K562 (cell line): ENCODE measurements at regions not wholly inside any gene's neighbourhood (a gene's known extent, or its start where the extent isn't known, plus 50 kb on each side); places are given as distances from the start of the nearest gene placed in this dataset.

Experiments
- CEBPB ChIP-seq: fragments of 450-650 bp; IDR thresholded peaks from 2 replicates; pipeline ENCODE4 v1.6.1; 2016; ENCODE audit warnings: missing genetic modification characterization, missing compliant biosample characterization
- GABPA ChIP-seq: fragments of 200-800 bp; sonication (Bioruptor generic); conservative IDR thresholded peaks from 2 replicates; pipeline ENCODE4 v1.6.1; 2016; ENCODE audit warnings: low read depth, missing genetic modification characterization, missing compliant biosample characterization
- HNRNPH1 ChIP-seq: fragments of 200-400 bp; formaldehyde crosslinking; optimal IDR thresholded peaks from 2 replicates; pipeline ENCODE3; 2017; ENCODE audit warnings: low read depth, mild to moderate bottlenecking, low read length, moderate library complexity
- HNRNPLL ChIP-seq: fragments of 200-400 bp; formaldehyde crosslinking; IDR thresholded peaks from 2 replicates; pipeline ENCODE4 v1.6.1; 2017; ENCODE audit warnings: low read length, low read depth, mild to moderate bottlenecking; ENCODE audit not compliant: poor library complexity, severe bottlenecking
- NFYB ChIP-seq: IDR thresholded peaks from 2 replicates; pipeline ENCODE4 v1.6.1; 2011; ENCODE audit warnings: mild to moderate bottlenecking, moderate library complexity; ENCODE audit not compliant: insufficient read length; ENCODE audit errors: extremely low read depth
- TFAM ChIP-seq: fragments of 250-450 bp; sonication (Bioruptor Pico); conservative IDR thresholded peaks from 2 replicates; pipeline ENCODE4 v1.5.0; 2021; ENCODE audit warnings: mild to moderate bottlenecking, moderate library complexity
- WHSC1 ChIP-seq: IDR thresholded peaks from one replicate; pipeline ENCODE4 v1.6.1; 2012; ENCODE audit warnings: low read length, control low read depth, inconsistent platforms
- ZNF583 ChIP-seq: fragments of 250-450 bp; sonication (Bioruptor Pico); IDR thresholded peaks from 2 replicates; pipeline ENCODE4 v1.4.0; 2020
- TF ChIP-seq, protein P1 (sequence below): fragments of 250-450 bp; sonication (Bioruptor Pico); IDR thresholded peaks from 2 replicates; pipeline ENCODE4 v1.5.0; 2021; ENCODE audit warnings: mild to moderate bottlenecking, moderate library complexity
- TF ChIP-seq, protein P2 (sequence below): fragments of 200-800 bp; sonication (Bioruptor generic); IDR thresholded peaks from 2 replicates; pipeline ENCODE4 v1.6.1; 2017; ENCODE audit warnings: missing genetic modification characterization, missing compliant biosample characterization
- TF ChIP-seq, protein P3 (sequence below): fragments of 250-450 bp; sonication (Bioruptor Pico); IDR thresholded peaks from 2 replicates; pipeline ENCODE4 v1.4.0; 2020; ENCODE audit warnings: mild to moderate bottlenecking, moderate library complexity
- TF ChIP-seq, protein P4 (sequence below): fragments of 250-450 bp; sonication (Bioruptor Pico); IDR thresholded peaks from 2 replicates; pipeline ENCODE4 v1.4.0; 2020; ENCODE audit warnings: mild to moderate bottlenecking
- TF ChIP-seq, protein P5 (sequence below): fragments of 250-450 bp; sonication (Bioruptor Pico); IDR thresholded peaks from 2 replicates; pipeline ENCODE4 v1.9.0; 2021; ENCODE audit warnings: mild to moderate bottlenecking, inconsistent platforms

DNA sequence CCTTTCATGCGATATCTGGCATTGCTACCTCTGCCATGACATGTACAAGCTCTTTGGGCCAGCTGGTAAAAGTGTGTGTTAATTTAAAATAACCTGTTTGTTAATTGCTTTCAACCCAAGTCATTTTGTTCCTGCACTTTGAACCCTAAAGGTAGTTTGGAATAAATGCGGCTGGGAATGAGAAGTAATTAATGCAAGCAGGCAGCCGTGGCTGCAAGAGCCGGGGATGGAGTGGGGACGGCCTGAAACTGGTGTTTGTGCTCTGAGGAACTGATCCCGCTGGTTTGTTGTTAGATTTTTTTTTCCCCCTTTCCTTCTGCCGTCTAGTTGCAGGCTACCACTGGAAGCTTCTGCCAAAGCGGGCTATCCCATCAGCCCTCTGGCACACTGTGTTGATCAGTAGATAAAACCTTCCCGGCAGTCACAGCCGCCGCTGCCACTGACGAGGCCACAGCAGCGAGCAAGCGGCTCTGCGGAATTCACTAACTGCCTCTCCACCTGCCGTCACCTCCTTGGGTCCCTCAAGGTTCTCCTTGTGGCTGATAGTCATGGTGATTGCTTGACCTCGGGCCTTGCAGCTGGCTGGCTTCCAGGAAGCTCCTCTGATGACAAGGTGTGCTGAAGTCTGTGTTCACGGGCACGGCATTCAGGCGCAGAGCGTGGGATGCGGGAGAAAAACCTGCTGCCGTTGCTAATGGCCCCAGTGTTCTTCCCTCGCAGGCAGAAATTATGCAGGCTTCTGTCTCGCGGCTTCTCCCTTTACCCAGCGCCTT lies 315.9 kb downstream of the TFAP2A start (continued):
- TF ChIP-seq, protein P1, sequence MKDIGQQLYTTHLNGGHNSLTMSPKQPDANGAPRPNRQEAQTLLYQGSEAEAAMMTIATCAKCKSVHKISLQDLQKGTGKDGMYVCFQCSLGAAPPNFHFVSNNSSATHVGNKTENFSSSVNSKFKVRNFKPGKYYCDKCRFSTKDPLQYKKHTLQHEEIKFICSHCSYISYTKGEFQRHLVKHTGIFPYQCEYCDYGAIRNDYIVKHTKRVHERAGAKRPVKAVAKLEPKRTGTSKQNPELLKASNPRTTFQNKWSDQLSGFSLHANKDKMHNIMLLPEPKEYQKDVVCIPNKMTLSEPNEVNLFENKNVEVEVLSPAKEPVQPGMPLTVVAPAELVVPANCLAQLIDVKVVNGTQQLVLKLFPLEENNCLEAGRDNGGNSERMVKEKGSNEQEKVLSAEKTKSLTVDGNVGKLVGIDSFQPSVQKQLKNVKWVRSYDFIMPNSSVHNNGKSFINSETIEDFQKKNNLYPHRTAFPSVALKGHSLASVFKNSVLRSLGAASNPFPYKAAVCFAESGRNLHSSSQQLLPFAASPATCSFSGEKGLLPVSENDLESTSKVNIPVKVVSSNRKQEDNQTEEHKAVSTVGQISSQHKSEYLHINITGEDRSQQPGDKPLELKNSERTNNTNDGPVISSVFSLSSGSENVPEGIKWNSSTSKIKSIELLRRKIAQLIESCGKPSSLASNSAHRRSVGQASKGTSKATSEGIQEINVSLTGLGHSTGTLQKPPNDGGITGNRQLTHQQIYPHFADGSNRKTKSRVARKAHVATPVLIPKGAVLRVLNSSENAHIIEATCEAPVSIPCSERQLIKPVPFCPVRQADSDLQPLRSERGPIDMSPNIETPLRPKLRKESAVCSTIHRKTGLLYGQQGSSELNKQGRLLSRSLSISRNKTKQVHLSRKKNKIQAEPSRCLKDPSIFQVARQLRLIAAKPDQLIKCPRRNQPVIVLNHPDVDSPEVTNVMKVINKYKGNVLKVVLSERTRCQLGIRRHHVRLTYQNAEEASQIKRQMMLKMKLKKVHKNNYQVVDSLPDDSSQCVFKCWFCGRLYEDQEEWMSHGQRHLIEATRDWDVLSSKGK: no peak
- TF ChIP-seq HNRNPLL (no peak), ZNF583 (CRISPR knock-in tag) (no peak), HNRNPH1 (no peak), TFAM (CRISPR knock-in tag) (no peak), WHSC1 (no peak), GABPA (tag) (no peak), CEBPB (tag) (no peak), NFYB (no peak)
- TF ChIP-seq, protein P2, sequence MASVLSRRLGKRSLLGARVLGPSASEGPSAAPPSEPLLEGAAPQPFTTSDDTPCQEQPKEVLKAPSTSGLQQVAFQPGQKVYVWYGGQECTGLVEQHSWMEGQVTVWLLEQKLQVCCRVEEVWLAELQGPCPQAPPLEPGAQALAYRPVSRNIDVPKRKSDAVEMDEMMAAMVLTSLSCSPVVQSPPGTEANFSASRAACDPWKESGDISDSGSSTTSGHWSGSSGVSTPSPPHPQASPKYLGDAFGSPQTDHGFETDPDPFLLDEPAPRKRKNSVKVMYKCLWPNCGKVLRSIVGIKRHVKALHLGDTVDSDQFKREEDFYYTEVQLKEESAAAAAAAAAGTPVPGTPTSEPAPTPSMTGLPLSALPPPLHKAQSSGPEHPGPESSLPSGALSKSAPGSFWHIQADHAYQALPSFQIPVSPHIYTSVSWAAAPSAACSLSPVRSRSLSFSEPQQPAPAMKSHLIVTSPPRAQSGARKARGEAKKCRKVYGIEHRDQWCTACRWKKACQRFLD (CRISPR knock-in tag): no peak
- TF ChIP-seq, protein P3, sequence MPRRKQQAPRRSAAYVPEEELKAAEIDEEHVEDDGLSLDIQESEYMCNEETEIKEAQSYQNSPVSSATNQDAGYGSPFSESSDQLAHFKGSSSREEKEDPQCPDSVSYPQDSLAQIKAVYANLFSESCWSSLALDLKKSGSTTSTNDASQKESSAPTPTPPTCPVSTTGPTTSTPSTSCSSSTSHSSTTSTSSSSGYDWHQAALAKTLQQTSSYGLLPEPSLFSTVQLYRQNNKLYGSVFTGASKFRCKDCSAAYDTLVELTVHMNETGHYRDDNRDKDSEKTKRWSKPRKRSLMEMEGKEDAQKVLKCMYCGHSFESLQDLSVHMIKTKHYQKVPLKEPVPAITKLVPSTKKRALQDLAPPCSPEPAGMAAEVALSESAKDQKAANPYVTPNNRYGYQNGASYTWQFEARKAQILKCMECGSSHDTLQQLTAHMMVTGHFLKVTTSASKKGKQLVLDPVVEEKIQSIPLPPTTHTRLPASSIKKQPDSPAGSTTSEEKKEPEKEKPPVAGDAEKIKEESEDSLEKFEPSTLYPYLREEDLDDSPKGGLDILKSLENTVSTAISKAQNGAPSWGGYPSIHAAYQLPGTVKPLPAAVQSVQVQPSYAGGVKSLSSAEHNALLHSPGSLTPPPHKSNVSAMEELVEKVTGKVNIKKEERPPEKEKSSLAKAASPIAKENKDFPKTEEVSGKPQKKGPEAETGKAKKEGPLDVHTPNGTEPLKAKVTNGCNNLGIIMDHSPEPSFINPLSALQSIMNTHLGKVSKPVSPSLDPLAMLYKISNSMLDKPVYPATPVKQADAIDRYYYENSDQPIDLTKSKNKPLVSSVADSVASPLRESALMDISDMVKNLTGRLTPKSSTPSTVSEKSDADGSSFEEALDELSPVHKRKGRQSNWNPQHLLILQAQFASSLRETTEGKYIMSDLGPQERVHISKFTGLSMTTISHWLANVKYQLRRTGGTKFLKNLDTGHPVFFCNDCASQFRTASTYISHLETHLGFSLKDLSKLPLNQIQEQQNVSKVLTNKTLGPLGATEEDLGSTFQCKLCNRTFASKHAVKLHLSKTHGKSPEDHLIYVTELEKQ (CRISPR knock-in tag): no peak
- TF ChIP-seq, protein P4, sequence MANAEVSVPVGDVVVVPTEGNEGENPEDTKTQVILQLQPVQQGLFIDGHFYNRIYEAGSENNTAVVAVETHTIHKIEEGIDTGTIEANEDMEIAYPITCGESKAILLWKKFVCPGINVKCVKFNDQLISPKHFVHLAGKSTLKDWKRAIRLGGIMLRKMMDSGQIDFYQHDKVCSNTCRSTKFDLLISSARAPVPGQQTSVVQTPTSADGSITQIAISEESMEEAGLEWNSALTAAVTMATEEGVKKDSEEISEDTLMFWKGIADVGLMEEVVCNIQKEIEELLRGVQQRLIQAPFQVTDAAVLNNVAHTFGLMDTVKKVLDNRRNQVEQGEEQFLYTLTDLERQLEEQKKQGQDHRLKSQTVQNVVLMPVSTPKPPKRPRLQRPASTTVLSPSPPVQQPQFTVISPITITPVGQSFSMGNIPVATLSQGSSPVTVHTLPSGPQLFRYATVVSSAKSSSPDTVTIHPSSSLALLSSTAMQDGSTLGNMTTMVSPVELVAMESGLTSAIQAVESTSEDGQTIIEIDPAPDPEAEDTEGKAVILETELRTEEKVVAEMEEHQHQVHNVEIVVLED (CRISPR knock-in tag): no peak; the same call in 1 of the 2 replicates
- TF ChIP-seq, protein P5, sequence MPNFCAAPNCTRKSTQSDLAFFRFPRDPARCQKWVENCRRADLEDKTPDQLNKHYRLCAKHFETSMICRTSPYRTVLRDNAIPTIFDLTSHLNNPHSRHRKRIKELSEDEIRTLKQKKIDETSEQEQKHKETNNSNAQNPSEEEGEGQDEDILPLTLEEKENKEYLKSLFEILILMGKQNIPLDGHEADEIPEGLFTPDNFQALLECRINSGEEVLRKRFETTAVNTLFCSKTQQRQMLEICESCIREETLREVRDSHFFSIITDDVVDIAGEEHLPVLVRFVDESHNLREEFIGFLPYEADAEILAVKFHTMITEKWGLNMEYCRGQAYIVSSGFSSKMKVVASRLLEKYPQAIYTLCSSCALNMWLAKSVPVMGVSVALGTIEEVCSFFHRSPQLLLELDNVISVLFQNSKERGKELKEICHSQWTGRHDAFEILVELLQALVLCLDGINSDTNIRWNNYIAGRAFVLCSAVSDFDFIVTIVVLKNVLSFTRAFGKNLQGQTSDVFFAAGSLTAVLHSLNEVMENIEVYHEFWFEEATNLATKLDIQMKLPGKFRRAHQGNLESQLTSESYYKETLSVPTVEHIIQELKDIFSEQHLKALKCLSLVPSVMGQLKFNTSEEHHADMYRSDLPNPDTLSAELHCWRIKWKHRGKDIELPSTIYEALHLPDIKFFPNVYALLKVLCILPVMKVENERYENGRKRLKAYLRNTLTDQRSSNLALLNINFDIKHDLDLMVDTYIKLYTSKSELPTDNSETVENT (CRISPR knock-in tag): no peak
